Keratinocyte (primary cell): ENCODE measurements at regions not wholly inside any gene's neighbourhood (a gene's known extent, or its start where the extent isn't known, plus 50 kb on each side); places are given as distances from the start of the nearest gene placed in this dataset.

ENCODE experiments used
- EZH2 ChIP-seq: IDR thresholded peaks from one replicate; pipeline ENCODE4 v1.6.1; 2012; ENCODE audit warnings: inconsistent platforms, mild to moderate bottlenecking, low read length, moderate library complexity
- TF ChIP-seq, protein P1 (sequence below), 3 experiments: IDR thresholded peaks in 1 of 3; conservative IDR thresholded peaks in 1 of 3; optimal IDR thresholded peaks in 1 of 3; 2 replicates in 2 of 3; 3 replicates in 1 of 3; pipeline versions ENCODE3 to v1.5.1; 2011; ENCODE audit warnings: low read length in 3 of 3, mild to moderate bottlenecking in 3 of 3, moderate library complexity in 2 of 3, control low read depth in 1 of 3, inconsistent platforms in 1 of 3; ENCODE audit not compliant: insufficient read depth in 2 of 3; ENCODE audit errors: extremely low read depth in 1 of 3

- no peak for TF ChIP-seq EZH2
- TF ChIP-seq, protein P1, sequence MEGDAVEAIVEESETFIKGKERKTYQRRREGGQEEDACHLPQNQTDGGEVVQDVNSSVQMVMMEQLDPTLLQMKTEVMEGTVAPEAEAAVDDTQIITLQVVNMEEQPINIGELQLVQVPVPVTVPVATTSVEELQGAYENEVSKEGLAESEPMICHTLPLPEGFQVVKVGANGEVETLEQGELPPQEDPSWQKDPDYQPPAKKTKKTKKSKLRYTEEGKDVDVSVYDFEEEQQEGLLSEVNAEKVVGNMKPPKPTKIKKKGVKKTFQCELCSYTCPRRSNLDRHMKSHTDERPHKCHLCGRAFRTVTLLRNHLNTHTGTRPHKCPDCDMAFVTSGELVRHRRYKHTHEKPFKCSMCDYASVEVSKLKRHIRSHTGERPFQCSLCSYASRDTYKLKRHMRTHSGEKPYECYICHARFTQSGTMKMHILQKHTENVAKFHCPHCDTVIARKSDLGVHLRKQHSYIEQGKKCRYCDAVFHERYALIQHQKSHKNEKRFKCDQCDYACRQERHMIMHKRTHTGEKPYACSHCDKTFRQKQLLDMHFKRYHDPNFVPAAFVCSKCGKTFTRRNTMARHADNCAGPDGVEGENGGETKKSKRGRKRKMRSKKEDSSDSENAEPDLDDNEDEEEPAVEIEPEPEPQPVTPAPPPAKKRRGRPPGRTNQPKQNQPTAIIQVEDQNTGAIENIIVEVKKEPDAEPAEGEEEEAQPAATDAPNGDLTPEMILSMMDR (optimal IDR thresholded peaks at IDR 0.05 in 1 of 3, IDR thresholded peaks at IDR 0.05 in 1 of 3, conservative IDR thresholded peaks at IDR 0.05 in 1 of 3; ENCODE audit: extremely low read depth in 1 of 3, insufficient read depth in 2 of 3, low read length in 3 of 3): no peak
These were observed 260.6 kb downstream of the GASK1B start for GRCh38 chr4:157912212-157912611.
